HepG2 (cell line): ENCODE measurements at regions not wholly inside any gene's neighbourhood (a gene's known extent, or its start where the extent isn't known, plus 50 kb on each side); places are given as distances from the start of the nearest gene placed in this dataset.
A peak's percentile ranks its signal among the peaks of the same experiment; 100 is the strongest.

ENCODE experiments used
- FOXP1 ChIP-seq, 2 experiments: fragments of 450-650 bp in 1 of 2; IDR thresholded peaks; 2 replicates each; pipeline ENCODE4 v1.6.1; 2017 to 2018; ENCODE audit warnings: antibody characterized with exemption in 1 of 2
- GABPB1 ChIP-seq: IDR thresholded peaks from 2 replicates; pipeline ENCODE4 v1.6.1; 2016; ENCODE audit warnings: mild to moderate bottlenecking, missing genetic modification reagents, moderate library complexity, missing compliant biosample characterization
- GATAD2A ChIP-seq: IDR thresholded peaks from 2 replicates; pipeline ENCODE4 v1.6.1; 2016
- HMG20B ChIP-seq: conservative IDR thresholded peaks from 2 replicates; pipeline ENCODE4 v1.6.1; 2016; ENCODE audit warnings: missing genetic modification reagents, missing compliant biosample characterization
- HNF4A ChIP-seq: sonication (generic); formaldehyde crosslinking; IDR thresholded peaks from 2 replicates; pipeline ENCODE4 v1.4.0; 2020; ENCODE audit warnings: missing genetic modification reagents
- IRX3 ChIP-seq: sonication (generic); formaldehyde crosslinking; IDR thresholded peaks from 2 replicates; pipeline ENCODE4 v1.8.1; 2023; ENCODE audit warnings: mild to moderate bottlenecking, low read depth, missing genetic modification reagents, borderline replicate concordance
- ISL2 ChIP-seq: sonication (generic); formaldehyde crosslinking; IDR thresholded peaks from 2 replicates; pipeline ENCODE4 v1.5.0; 2020; ENCODE audit warnings: missing genetic modification reagents
- PATZ1 ChIP-seq: sonication (generic); formaldehyde crosslinking; IDR thresholded peaks from 2 replicates; pipeline ENCODE4 v1.4.0; 2020; ENCODE audit warnings: missing genetic modification reagents
- PHF8 ChIP-seq: sonication (generic); formaldehyde crosslinking; IDR thresholded peaks from 2 replicates; pipeline ENCODE4 v1.5.0; 2020; ENCODE audit warnings: missing genetic modification reagents
- POLR2G ChIP-seq: fragments of 200-400 bp; formaldehyde crosslinking; IDR thresholded peaks from 2 replicates; pipeline ENCODE4 v1.6.1; 2018; ENCODE audit warnings: mild to moderate bottlenecking, low read depth, low read length, moderate library complexity
- RAD21 ChIP-seq: fragments of 450-650 bp; formaldehyde crosslinking; IDR thresholded peaks from 2 replicates; pipeline ENCODE4 v1.5.0; 2020; ENCODE audit warnings: mild to moderate bottlenecking
- RXRA ChIP-seq: sonication (generic); formaldehyde crosslinking; IDR thresholded peaks from 2 replicates; pipeline ENCODE4 v1.5.1; 2020; ENCODE audit warnings: missing genetic modification reagents
- SKI ChIP-seq: fragments of 450-650 bp; IDR thresholded peaks from one replicate; pipeline ENCODE4 v1.6.1; 2018; ENCODE audit warnings: mild to moderate bottlenecking; ENCODE audit not compliant: partially characterized antibody
- SOX13 ChIP-seq, 3 experiments: fragments of 450-650 bp in 1 of 3; sonication (generic) in 1 of 3; formaldehyde crosslinking in 1 of 3; IDR thresholded peaks in 2 of 3; conservative IDR thresholded peaks in 1 of 3; 2 replicates each; pipeline versions ENCODE4 v1.5.0 to v1.6.1; 2016 to 2020; ENCODE audit warnings: antibody characterized with exemption in 1 of 3, mild to moderate bottlenecking in 1 of 3, missing compliant biosample characterization in 1 of 3, missing genetic modification reagents in 1 of 3, moderate library complexity in 1 of 3
- SOX5 ChIP-seq: IDR thresholded peaks from 2 replicates; pipeline ENCODE4 v1.6.1; 2016; ENCODE audit warnings: borderline replicate concordance
- SRY ChIP-seq: sonication (generic); formaldehyde crosslinking; IDR thresholded peaks from 2 replicates; pipeline ENCODE4 v1.8.0; 2022; ENCODE audit warnings: mild to moderate bottlenecking, missing genetic modification reagents
- ZBTB7B ChIP-seq: sonication (generic); formaldehyde crosslinking; IDR thresholded peaks from 2 replicates; pipeline ENCODE4 v1.4.0; 2020; ENCODE audit warnings: missing genetic modification reagents
- ZNF224 ChIP-seq: sonication (generic); formaldehyde crosslinking; IDR thresholded peaks from 2 replicates; pipeline ENCODE4 v1.5.0; 2020; ENCODE audit warnings: mild to moderate bottlenecking, missing genetic modification reagents
- ZNF878 ChIP-seq: sonication (generic); formaldehyde crosslinking; IDR thresholded peaks from 2 replicates; pipeline ENCODE4 v1.8.1; 2023; ENCODE audit warnings: mild to moderate bottlenecking, missing genetic modification reagents, moderate library complexity
- TF ChIP-seq, protein P1 (sequence below): IDR thresholded peaks from 2 replicates; pipeline ENCODE4 v1.6.1; 2016; ENCODE audit warnings: mild to moderate bottlenecking
- TF ChIP-seq, protein P2 (sequence below): sonication (generic); formaldehyde crosslinking; IDR thresholded peaks from 2 replicates; pipeline ENCODE4 v1.9.0; 2022; ENCODE audit warnings: missing genetic modification reagents, mild to moderate bottlenecking, borderline replicate concordance
- TF ChIP-seq, protein P3 (sequence below): sonication (generic); formaldehyde crosslinking; IDR thresholded peaks from 2 replicates; pipeline ENCODE4 v1.4.0; 2020; ENCODE audit warnings: missing genetic modification reagents, borderline replicate concordance

- TF ChIP-seq HMG20B (CRISPR knock-in tag) (peak; percentile 82), ZNF224 (CRISPR knock-in tag) (0 out of 2 replicates have a peak, but pooled peaks have one; percentile 18), GABPB1 (peak; percentile 73), SRY (CRISPR knock-in tag) (0 out of 2 replicates have a peak, but pooled peaks have one; percentile 38), POLR2G (peak; percentile 51; the same call in 1 of the 2 replicates), ZNF878 (CRISPR knock-in tag) (0 out of 2 replicates have a peak, but pooled peaks have one; percentile 64), ZBTB7B (CRISPR knock-in tag) (peak; percentile 79; the same call in 1 of the 2 replicates), HNF4A (CRISPR knock-in tag) (peak; percentile 69), SOX5 (CRISPR knock-in tag) (peak; percentile 63; the same call in 1 of the 2 replicates), PATZ1 (CRISPR knock-in tag) (peak; percentile 91), SOX13 (IDR thresholded peaks at IDR 0.05) (no peak), SOX13 (CRISPR knock-in tag; conservative IDR thresholded peaks at IDR 0.05 in 1 of 2, IDR thresholded peaks at IDR 0.05 in 1 of 2) (peak in 1 of 2 experiments; percentile 55; a peak in 1 of 4 replicates), PHF8 (no peak), RXRA (CRISPR knock-in tag) (peak; percentile 66; the same call in 1 of the 2 replicates), IRX3 (CRISPR knock-in tag) (no peak), ISL2 (CRISPR knock-in tag) (peak; percentile 42; the same call in 1 of the 2 replicates), GATAD2A (peak; percentile 34), SKI (peak; percentile 11), RAD21 (CRISPR knock-in tag) (peak; percentile 8; the same call in 1 of the 2 replicates), FOXP1 (IDR thresholded peaks at IDR 0.05) (no peak), FOXP1 (CRISPR knock-in tag; IDR thresholded peaks at IDR 0.05) (peak; percentile 59; the same call in 1 of the 2 replicates)
- TF ChIP-seq, protein P1, sequence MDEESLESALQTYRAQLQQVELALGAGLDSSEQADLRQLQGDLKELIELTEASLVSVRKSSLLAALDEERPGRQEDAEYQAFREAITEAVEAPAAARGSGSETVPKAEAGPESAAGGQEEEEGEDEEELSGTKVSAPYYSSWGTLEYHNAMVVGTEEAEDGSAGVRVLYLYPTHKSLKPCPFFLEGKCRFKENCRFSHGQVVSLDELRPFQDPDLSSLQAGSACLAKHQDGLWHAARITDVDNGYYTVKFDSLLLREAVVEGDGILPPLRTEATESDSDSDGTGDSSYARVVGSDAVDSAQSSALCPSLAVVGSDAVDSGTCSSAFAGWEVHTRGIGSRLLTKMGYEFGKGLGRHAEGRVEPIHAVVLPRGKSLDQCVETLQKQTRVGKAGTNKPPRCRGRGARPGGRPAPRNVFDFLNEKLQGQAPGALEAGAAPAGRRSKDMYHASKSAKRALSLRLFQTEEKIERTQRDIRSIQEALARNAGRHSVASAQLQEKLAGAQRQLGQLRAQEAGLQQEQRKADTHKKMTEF (CRISPR knock-in tag) = peak; percentile 48; the same call in 1 of the 2 replicates
- TF ChIP-seq, protein P2, sequence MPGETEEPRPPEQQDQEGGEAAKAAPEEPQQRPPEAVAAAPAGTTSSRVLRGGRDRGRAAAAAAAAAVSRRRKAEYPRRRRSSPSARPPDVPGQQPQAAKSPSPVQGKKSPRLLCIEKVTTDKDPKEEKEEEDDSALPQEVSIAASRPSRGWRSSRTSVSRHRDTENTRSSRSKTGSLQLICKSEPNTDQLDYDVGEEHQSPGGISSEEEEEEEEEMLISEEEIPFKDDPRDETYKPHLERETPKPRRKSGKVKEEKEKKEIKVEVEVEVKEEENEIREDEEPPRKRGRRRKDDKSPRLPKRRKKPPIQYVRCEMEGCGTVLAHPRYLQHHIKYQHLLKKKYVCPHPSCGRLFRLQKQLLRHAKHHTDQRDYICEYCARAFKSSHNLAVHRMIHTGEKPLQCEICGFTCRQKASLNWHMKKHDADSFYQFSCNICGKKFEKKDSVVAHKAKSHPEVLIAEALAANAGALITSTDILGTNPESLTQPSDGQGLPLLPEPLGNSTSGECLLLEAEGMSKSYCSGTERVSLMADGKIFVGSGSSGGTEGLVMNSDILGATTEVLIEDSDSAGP (CRISPR knock-in tag) = peak; percentile 34; the same call in 1 of the 2 replicates
- TF ChIP-seq, protein P3, sequence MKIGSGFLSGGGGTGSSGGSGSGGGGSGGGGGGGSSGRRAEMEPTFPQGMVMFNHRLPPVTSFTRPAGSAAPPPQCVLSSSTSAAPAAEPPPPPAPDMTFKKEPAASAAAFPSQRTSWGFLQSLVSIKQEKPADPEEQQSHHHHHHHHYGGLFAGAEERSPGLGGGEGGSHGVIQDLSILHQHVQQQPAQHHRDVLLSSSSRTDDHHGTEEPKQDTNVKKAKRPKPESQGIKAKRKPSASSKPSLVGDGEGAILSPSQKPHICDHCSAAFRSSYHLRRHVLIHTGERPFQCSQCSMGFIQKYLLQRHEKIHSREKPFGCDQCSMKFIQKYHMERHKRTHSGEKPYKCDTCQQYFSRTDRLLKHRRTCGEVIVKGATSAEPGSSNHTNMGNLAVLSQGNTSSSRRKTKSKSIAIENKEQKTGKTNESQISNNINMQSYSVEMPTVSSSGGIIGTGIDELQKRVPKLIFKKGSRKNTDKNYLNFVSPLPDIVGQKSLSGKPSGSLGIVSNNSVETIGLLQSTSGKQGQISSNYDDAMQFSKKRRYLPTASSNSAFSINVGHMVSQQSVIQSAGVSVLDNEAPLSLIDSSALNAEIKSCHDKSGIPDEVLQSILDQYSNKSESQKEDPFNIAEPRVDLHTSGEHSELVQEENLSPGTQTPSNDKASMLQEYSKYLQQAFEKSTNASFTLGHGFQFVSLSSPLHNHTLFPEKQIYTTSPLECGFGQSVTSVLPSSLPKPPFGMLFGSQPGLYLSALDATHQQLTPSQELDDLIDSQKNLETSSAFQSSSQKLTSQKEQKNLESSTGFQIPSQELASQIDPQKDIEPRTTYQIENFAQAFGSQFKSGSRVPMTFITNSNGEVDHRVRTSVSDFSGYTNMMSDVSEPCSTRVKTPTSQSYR (CRISPR knock-in tag) = peak; percentile 65; the same call in 1 of the 2 replicates
Observed at GRCh38 chr14:76961631-76962302, 66.7 kb downstream of the IRF2BPL start (continued).
